ENCODE measurements at regions not wholly inside any gene's neighbourhood (a gene's known extent, or its start where the extent isn't known, plus 50 kb on each side); places are given as distances from the start of the nearest gene placed in this dataset.

- no peak for DNase-seq
- H3K36me3 ChIP-seq = no peaks in the 10 kb centered on the region
- H3K27me3 ChIP-seq (ENCODE audit: low read depth) = no peaks in the 10 kb centered on the region
- TF ChIP-seq CTCF (IDR thresholded peaks at IDR 0.05; ENCODE audit: borderline replicate concordance) = no peak
- intact Hi-C loops (cut with micrococcal nuclease) = no loop called here
- H3K4me1 ChIP-seq = no peaks in the 10 kb centered on the region
- no peak overlapping the region for H3K27ac ChIP-seq (replicated peaks)
- H3K4me3 ChIP-seq = no peak overlapping the region
- no peaks in the 10 kb centered on the region for H3K9me3 ChIP-seq (replicated peaks)
Observed at GRCh38 chr3:117688583-117688982, 979.0 kb downstream of the TUSC7 start.

GRCh38 chr3:117691526-117691925, 981.9 kb downstream of the TUSC7 start:
- Histone ChIP-seq H3K27ac (replicated peaks) (no peak overlapping the region), H3K4me3 (no peak overlapping the region), H3K27me3 (ENCODE audit: low read depth) (no peaks in the 10 kb centered on the region), H3K9me3 (replicated peaks) (no peaks in the 10 kb centered on the region), H3K36me3 (no peaks in the 10 kb centered on the region), H3K4me1 (no peaks in the 10 kb centered on the region)
- no peak for DNase-seq
- intact Hi-C loops (cut with micrococcal nuclease) = no loop called here
- TF ChIP-seq CTCF (IDR thresholded peaks at IDR 0.05; ENCODE audit: borderline replicate concordance) = no peak

DNA sequence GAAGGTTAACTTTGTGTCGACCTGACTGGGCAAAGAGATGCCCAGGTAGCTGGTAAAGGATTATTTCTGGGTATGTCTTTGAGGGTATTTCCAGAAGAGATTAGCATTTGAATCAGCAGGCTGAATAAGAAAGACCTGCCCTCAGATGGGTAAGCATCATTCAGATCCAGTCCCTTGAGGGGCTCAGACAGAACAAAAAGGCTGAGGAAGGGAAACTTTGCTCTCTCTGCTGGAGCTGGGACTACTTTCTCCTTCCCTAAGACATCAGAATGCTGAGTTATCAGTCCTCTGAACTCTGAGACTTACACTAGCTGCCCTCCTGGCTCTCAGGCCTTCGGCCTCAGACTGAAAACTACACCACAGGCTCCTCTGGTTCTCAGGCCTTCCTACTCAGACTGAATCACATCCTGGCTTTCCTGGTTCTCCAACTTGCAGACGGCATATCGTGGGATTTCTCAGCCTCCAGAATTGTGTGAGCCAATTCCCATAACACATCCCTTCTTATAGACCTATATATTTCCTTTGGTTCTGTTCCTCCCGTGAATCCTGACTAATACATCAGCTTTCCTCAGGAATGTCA, 982.9 kb downstream of the TUSC7 start:
- Histone ChIP-seq H3K27me3 (ENCODE audit: low read depth) (peaks cover 3% of the 10 kb centered on the region), H3K36me3 (no peaks in the 10 kb centered on the region), H3K9me3 (replicated peaks) (no peaks in the 10 kb centered on the region), H3K4me1 (no peaks in the 10 kb centered on the region), H3K4me3 (no peak overlapping the region), H3K27ac (replicated peaks) (no peak overlapping the region)
- no peak for DNase-seq
- TF ChIP-seq CTCF (IDR thresholded peaks at IDR 0.05; ENCODE audit: borderline replicate concordance) = no peak
- intact Hi-C loops (cut with micrococcal nuclease) = no loop called here

DNA sequence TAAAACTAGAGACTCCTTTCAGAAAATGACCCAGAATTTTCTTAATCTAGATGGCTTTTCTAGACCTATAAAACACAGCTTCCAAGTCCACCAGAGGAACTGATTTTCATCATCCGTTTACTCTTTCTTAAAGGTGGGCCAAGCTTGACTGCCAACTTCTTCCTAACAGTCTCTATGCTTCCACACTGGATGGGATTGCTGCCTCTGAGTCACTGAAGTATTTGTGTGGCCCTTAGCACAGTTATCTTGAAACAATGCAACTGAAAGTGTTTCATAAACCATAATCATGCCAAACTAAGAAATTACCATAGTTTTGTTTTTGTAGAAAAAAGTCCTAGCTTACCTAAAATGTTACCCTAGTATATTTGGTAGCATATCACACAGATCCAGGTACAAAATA, 985.7 kb downstream of the TUSC7 start:
- H3K9me3 ChIP-seq (replicated peaks) = no peaks in the 10 kb centered on the region
- intact Hi-C loops (cut with micrococcal nuclease) = no loop called here
- H3K36me3 ChIP-seq = no peaks in the 10 kb centered on the region
- peaks cover 6% of the 10 kb centered on the region for H3K27me3 ChIP-seq (ENCODE audit: low read depth)
- DNase-seq = no peak
- H3K27ac ChIP-seq (replicated peaks) = no peak overlapping the region
- H3K4me3 ChIP-seq = no peak overlapping the region
- TF ChIP-seq CTCF (IDR thresholded peaks at IDR 0.05; ENCODE audit: borderline replicate concordance) = no peak
- H3K4me1 ChIP-seq = no peaks in the 10 kb centered on the region

DNA sequence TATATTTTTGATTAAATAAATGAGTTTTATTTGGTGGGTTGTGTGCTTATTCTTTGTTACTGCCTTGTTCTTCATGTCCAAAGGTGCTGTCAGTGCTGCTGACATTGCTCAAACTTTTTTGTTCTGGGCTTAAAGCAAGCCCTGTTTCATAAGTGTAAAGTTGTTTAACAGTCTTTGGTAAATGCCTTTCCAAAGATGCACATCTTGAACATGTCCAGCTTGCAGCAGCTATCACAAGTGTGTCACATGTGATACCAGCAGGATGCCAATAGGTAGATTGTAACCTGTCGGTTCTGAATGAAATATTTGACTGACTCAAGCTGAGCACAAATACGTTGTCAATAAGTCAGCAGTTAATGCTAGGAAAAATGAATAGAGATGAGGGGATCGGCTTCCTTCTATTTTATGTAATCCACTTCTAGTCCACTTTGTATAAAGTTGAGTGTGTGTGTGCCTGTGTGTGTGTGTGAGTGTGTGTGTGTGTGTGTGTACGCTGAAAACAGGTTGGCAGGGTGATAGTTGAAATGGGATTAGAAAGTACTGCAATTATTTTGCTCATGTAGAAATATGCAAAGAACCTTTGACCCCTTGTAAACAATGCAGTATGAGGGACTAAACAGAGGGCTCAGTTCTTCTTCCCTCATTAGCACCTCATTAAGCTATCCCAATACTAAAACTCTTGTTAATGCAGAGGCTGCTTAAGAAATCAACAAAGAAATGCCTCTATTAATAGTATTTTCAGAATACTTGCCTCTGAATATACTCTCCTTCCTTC, 986.5 kb downstream of the TUSC7 start:
- H3K4me3 ChIP-seq = no peak overlapping the region
- TF ChIP-seq CTCF (IDR thresholded peaks at IDR 0.05; ENCODE audit: borderline replicate concordance) = no peak
- no peaks in the 10 kb centered on the region for H3K36me3 ChIP-seq
- intact Hi-C loops (cut with micrococcal nuclease) = no loop called here
- no peaks in the 10 kb centered on the region for H3K9me3 ChIP-seq (replicated peaks)
- DNase-seq = no peak
- H3K27ac ChIP-seq (replicated peaks) = no peak overlapping the region
- H3K27me3 ChIP-seq (ENCODE audit: low read depth) = peaks cover 6% of the 10 kb centered on the region
- H3K4me1 ChIP-seq = no peaks in the 10 kb centered on the region
